ENCODE measurements at regions not wholly inside any gene's neighbourhood (a gene's known extent, or its start where the extent isn't known, plus 50 kb on each side); places are given as distances from the start of the nearest gene placed in this dataset.

DNA sequence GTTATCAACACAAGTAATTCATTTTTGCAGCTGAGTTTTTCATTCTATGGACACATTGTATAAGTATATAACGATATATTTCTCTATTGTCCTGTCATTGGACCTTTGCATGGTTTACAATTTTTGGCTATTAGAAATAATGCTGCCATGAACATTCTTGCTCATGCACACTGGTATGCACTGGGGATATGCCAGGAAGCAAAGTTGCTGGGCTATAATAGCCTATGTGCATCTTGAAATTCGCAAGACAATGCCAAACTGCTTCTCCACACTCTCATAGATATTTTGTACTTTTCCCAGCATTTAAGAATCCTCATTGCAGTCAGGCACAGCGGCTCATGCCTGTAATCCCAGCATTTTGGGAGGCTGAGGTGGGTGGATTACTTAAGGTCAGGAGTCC, 852.6 kb upstream of the ID2 start:
- Histone ChIP-seq H3K4me1 (ENCODE audit: control insufficient read depth, insufficient read depth, low read length) (no peaks in the 10 kb centered on the region), H3K9ac (ENCODE audit: low read depth, low read length) (no peak overlapping the region), H3K4me3 (ENCODE audit: low read depth, low read length) (no peak overlapping the region), H3K27me3 (ENCODE audit: control insufficient read depth, insufficient read depth, low read length) (no peaks in the 10 kb centered on the region), H3K9me3 (ENCODE audit: control insufficient read depth, insufficient read depth, low read length) (no peaks in the 10 kb centered on the region), H3K36me3 (ENCODE audit: control insufficient read depth, insufficient read depth, low read length) (no peaks in the 10 kb centered on the region)

GRCh38 chr2:7830616-7831015, 851.2 kb upstream of the ID2 start:
- no peaks in the 10 kb centered on the region for H3K27me3 ChIP-seq (ENCODE audit: control insufficient read depth, insufficient read depth, low read length)
- no peak overlapping the region for H3K4me3 ChIP-seq (ENCODE audit: low read depth, low read length)
- no peaks in the 10 kb centered on the region for H3K9me3 ChIP-seq (ENCODE audit: control insufficient read depth, insufficient read depth, low read length)
- no peak overlapping the region for H3K9ac ChIP-seq (ENCODE audit: low read depth, low read length)
- H3K36me3 ChIP-seq (ENCODE audit: control insufficient read depth, insufficient read depth, low read length): no peaks in the 10 kb centered on the region
- no peaks in the 10 kb centered on the region for H3K4me1 ChIP-seq (ENCODE audit: control insufficient read depth, insufficient read depth, low read length)

- Histone ChIP-seq H3K4me1 (ENCODE audit: control insufficient read depth, insufficient read depth, low read length) (no peaks in the 10 kb centered on the region), H3K27me3 (ENCODE audit: control insufficient read depth, insufficient read depth, low read length) (no peaks in the 10 kb centered on the region), H3K4me3 (ENCODE audit: low read depth, low read length) (no peak overlapping the region), H3K9me3 (ENCODE audit: control insufficient read depth, insufficient read depth, low read length) (no peaks in the 10 kb centered on the region), H3K36me3 (ENCODE audit: control insufficient read depth, insufficient read depth, low read length) (no peaks in the 10 kb centered on the region), H3K9ac (ENCODE audit: low read depth, low read length) (no peak overlapping the region)
These were observed 846.7 kb upstream of the ID2 start for GRCh38 chr2:7835151-7835550.

GRCh38 chr2:7835693-7836680, 845.9 kb upstream of the ID2 start:
- Histone ChIP-seq H3K36me3 (ENCODE audit: control insufficient read depth, insufficient read depth, low read length) (no peaks in the 10 kb centered on the region), H3K27me3 (ENCODE audit: control insufficient read depth, insufficient read depth, low read length) (no peaks in the 10 kb centered on the region), H3K9ac (ENCODE audit: low read depth, low read length) (no peak overlapping the region), H3K4me3 (ENCODE audit: low read depth, low read length) (no peak overlapping the region), H3K9me3 (ENCODE audit: control insufficient read depth, insufficient read depth, low read length) (no peaks in the 10 kb centered on the region), H3K4me1 (ENCODE audit: control insufficient read depth, insufficient read depth, low read length) (no peaks in the 10 kb centered on the region)

DNA sequence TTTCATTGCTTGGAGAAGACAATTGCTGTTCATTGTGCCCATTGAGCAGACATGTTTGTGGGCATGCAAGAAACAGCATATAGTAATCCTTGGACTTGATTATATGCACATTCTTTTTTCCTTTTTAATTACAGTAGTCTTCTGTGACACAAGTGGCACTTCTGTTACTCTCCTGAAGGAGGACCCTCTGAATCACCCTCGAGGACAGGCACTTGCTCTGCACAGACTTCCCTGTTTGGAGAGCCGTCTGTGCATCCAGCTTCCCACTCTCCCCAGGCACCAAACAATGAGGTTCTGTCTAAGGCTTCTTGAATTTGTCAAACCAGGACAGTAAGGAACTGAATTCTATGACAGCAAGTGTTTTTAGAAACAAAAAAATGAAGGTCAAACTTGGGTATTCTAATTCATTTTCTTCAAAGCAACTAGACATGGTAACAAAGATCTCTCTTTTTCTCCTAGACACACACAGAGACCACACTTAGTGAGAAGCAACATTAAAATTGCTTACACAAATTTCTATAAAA, 844.6 kb upstream of the ID2 start:
- H3K27me3 ChIP-seq (ENCODE audit: control insufficient read depth, insufficient read depth, low read length): no peaks in the 10 kb centered on the region
- no peaks in the 10 kb centered on the region for H3K4me1 ChIP-seq (ENCODE audit: control insufficient read depth, insufficient read depth, low read length)
- H3K9me3 ChIP-seq (ENCODE audit: control insufficient read depth, insufficient read depth, low read length): no peaks in the 10 kb centered on the region
- no peaks in the 10 kb centered on the region for H3K36me3 ChIP-seq (ENCODE audit: control insufficient read depth, insufficient read depth, low read length)
- no peak overlapping the region for H3K9ac ChIP-seq (ENCODE audit: low read depth, low read length)
- no peak overlapping the region for H3K4me3 ChIP-seq (ENCODE audit: low read depth, low read length)

GRCh38 chr2:7838669-7839068, 843.2 kb upstream of the ID2 start:
- H3K4me3 ChIP-seq (ENCODE audit: low read depth, low read length): no peak overlapping the region
- H3K4me1 ChIP-seq (ENCODE audit: control insufficient read depth, insufficient read depth, low read length): no peaks in the 10 kb centered on the region
- no peaks in the 10 kb centered on the region for H3K36me3 ChIP-seq (ENCODE audit: control insufficient read depth, insufficient read depth, low read length)
- H3K9ac ChIP-seq (ENCODE audit: low read depth, low read length): no peak overlapping the region
- no peaks in the 10 kb centered on the region for H3K27me3 ChIP-seq (ENCODE audit: control insufficient read depth, insufficient read depth, low read length)
- no peaks in the 10 kb centered on the region for H3K9me3 ChIP-seq (ENCODE audit: control insufficient read depth, insufficient read depth, low read length)

- no peaks in the 10 kb centered on the region for H3K4me1 ChIP-seq (ENCODE audit: control insufficient read depth, insufficient read depth, low read length)
- no peaks in the 10 kb centered on the region for H3K27me3 ChIP-seq (ENCODE audit: control insufficient read depth, insufficient read depth, low read length)
- no peaks in the 10 kb centered on the region for H3K36me3 ChIP-seq (ENCODE audit: control insufficient read depth, insufficient read depth, low read length)
- no peak overlapping the region for H3K4me3 ChIP-seq (ENCODE audit: low read depth, low read length)
- no peaks in the 10 kb centered on the region for H3K9me3 ChIP-seq (ENCODE audit: control insufficient read depth, insufficient read depth, low read length)
- no peak overlapping the region for H3K9ac ChIP-seq (ENCODE audit: low read depth, low read length)
These were observed 841.0 kb upstream of the ID2 start for GRCh38 chr2:7840651-7841380.

DNA sequence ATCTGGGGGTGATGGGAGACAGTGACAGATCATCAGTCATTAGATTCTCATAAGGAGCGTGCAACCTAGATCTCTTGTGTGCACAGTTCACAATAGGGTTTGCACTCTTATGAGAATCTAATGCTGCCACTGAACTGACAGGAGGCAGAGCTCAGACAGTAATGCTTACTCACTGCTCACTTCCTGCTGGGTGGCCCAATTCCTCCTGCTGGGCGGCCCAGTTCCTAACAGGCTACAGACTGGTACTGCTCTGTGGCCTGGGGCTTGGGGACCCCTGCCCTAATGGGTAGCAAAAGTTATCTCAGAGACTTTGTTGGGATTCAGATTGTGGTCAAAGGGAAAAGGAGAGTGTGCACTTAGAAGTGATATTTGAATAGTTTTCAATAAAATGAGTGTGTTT, 840.1 kb upstream of the ID2 start:
- Histone ChIP-seq H3K9ac (ENCODE audit: low read depth, low read length) (no peak overlapping the region), H3K4me1 (ENCODE audit: control insufficient read depth, insufficient read depth, low read length) (no peaks in the 10 kb centered on the region)

GRCh38 chr2:7844414-7844965, 837.4 kb upstream of the ID2 start:
- H3K4me1 ChIP-seq (ENCODE audit: control insufficient read depth, insufficient read depth, low read length): no peaks in the 10 kb centered on the region
- H3K4me3 ChIP-seq (ENCODE audit: low read depth, low read length): no peak overlapping the region
- no peaks in the 10 kb centered on the region for H3K9me3 ChIP-seq (ENCODE audit: control insufficient read depth, insufficient read depth, low read length)
- no peaks in the 10 kb centered on the region for H3K36me3 ChIP-seq (ENCODE audit: control insufficient read depth, insufficient read depth, low read length)
- no peaks in the 10 kb centered on the region for H3K27me3 ChIP-seq (ENCODE audit: control insufficient read depth, insufficient read depth, low read length)
- no peak overlapping the region for H3K9ac ChIP-seq (ENCODE audit: low read depth, low read length)

More for the DNA sequence above, 840.1 kb upstream of the ID2 start:
- Histone ChIP-seq H3K27me3 (ENCODE audit: control insufficient read depth, insufficient read depth, low read length) (no peaks in the 10 kb centered on the region), H3K36me3 (ENCODE audit: control insufficient read depth, insufficient read depth, low read length) (no peaks in the 10 kb centered on the region), H3K9me3 (ENCODE audit: control insufficient read depth, insufficient read depth, low read length) (no peaks in the 10 kb centered on the region), H3K4me3 (ENCODE audit: low read depth, low read length) (no peak overlapping the region)

DNA sequence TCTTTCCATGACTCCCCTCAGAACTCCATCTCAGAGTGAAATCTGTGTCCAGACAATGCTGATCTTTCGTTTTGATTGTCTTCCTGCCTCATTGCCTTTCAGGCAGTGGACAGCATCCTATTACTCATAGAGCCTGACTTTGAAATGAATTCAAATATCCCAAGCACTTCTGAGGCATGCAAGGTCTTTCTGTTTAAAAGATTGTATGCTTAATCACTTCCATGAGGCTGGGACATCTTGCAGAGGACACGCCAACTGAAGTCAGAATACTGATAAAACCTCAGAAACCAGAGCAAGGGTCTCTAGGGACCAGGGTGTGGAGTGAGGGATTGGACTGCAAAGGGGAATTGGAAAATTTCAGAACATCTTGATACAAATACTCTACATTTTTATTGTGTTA, 836.5 kb upstream of the ID2 start:
- no peaks in the 10 kb centered on the region for H3K27me3 ChIP-seq (ENCODE audit: control insufficient read depth, insufficient read depth, low read length)
- no peak overlapping the region for H3K9ac ChIP-seq (ENCODE audit: low read depth, low read length)
- H3K4me1 ChIP-seq (ENCODE audit: control insufficient read depth, insufficient read depth, low read length): no peaks in the 10 kb centered on the region
- no peaks in the 10 kb centered on the region for H3K36me3 ChIP-seq (ENCODE audit: control insufficient read depth, insufficient read depth, low read length)
- no peaks in the 10 kb centered on the region for H3K9me3 ChIP-seq (ENCODE audit: control insufficient read depth, insufficient read depth, low read length)
- no peak overlapping the region for H3K4me3 ChIP-seq (ENCODE audit: low read depth, low read length)

- H3K4me3 ChIP-seq (ENCODE audit: low read depth, low read length): no peak overlapping the region
- no peaks in the 10 kb centered on the region for H3K4me1 ChIP-seq (ENCODE audit: control insufficient read depth, insufficient read depth, low read length)
- H3K9ac ChIP-seq (ENCODE audit: low read depth, low read length): no peak overlapping the region
- H3K36me3 ChIP-seq (ENCODE audit: control insufficient read depth, insufficient read depth, low read length): no peaks in the 10 kb centered on the region
- no peaks in the 10 kb centered on the region for H3K9me3 ChIP-seq (ENCODE audit: control insufficient read depth, insufficient read depth, low read length)
- H3K27me3 ChIP-seq (ENCODE audit: control insufficient read depth, insufficient read depth, low read length): no peaks in the 10 kb centered on the region
These were observed 835.2 kb upstream of the ID2 start for GRCh38 chr2:7846607-7847006.
